H1 (cell line): ENCODE measurements at regions not wholly inside any gene's neighbourhood (a gene's known extent, or its start where the extent isn't known, plus 50 kb on each side); places are given as distances from the start of the nearest gene placed in this dataset.
A peak's percentile ranks its signal among the peaks of the same experiment; 100 is the strongest.

Experiments used
- CTCF ChIA-PET: fragments of 300-600 bp; sonication (Branson Sonifier 250); formaldehyde crosslinking; loops from one replicate; lab custom pipeline; 2021; ENCODE audit not compliant: partially characterized antibody; lab: Charles Lee
- POLR2A ChIA-PET: fragments of 300-600 bp; sonication (Branson Sonifier 250); formaldehyde crosslinking; loops from one replicate; lab custom pipeline; 2021; ENCODE audit warnings: inconsistent platforms; ENCODE audit not compliant: partially characterized antibody; lab: Charles Lee
- DNase-seq, 2 experiments: peaks; one replicate each; pipeline versions ENCODE4 v3.0.0 to v3.0.0-alpha.2; 2010 to 2022; ENCODE audit warnings: low spot score in 2 of 2, low read depth in 1 of 2, mixed read lengths in 1 of 2
- FAIRE-seq: peaks from 2 replicates; lab custom pipeline; 2011; peaks lifted over from hg19 to GRCh38; lab: Jason Lieb, UNC
- H2AFZ ChIP-seq: 2 replicates; pipeline ENCODE4 v1.8.1; 2012; ENCODE audit warnings: low read length, inconsistent platforms
- H2AK5ac ChIP-seq: 2 replicates; pipeline ENCODE4 v1.6.1; 2013; ENCODE audit warnings: low read depth, low read length
- H2BK120ac ChIP-seq: replicated peaks from 2 replicates; pipeline ENCODE3; 2013; ENCODE audit warnings: low read depth, low read length, inconsistent platforms
- H2BK12ac ChIP-seq: 2 replicates; pipeline ENCODE4 v1.6.1; 2013; ENCODE audit warnings: low read depth, low read length
- H2BK15ac ChIP-seq: 2 replicates; pipeline ENCODE4 v1.6.1; 2013; ENCODE audit warnings: low read length
- H2BK20ac ChIP-seq: 2 replicates; pipeline ENCODE4 v1.6.1; 2013; ENCODE audit warnings: low read length
- H2BK5ac ChIP-seq: 2 replicates; pipeline ENCODE4 v1.6.1; 2013; ENCODE audit warnings: low read depth, low read length
- H3K14ac ChIP-seq: 2 replicates; pipeline ENCODE4 v1.6.1; 2013; ENCODE audit warnings: inconsistent platforms; ENCODE audit not compliant: insufficient read length
- H3K18ac ChIP-seq: 2 replicates; pipeline ENCODE4 v1.6.1; 2013; ENCODE audit warnings: low read length; ENCODE audit errors: extremely low read depth
- H3K23ac ChIP-seq: 2 replicates; pipeline ENCODE4 v1.6.1; 2013; ENCODE audit warnings: inconsistent platforms; ENCODE audit not compliant: insufficient read length
- H3K23me2 ChIP-seq: 2 replicates; pipeline ENCODE4 v1.6.1; 2013; ENCODE audit warnings: low read depth, low read length
- H3K27ac ChIP-seq: 2 replicates; pipeline ENCODE4 v1.6.1; 2011; ENCODE audit warnings: low read depth, low read length, inconsistent platforms
- H3K27me3 ChIP-seq, 4 experiments: replicated peaks in 1 of 4; 1 replicate in 1 of 4; 2 replicates in 3 of 4; pipeline versions ENCODE4 v1.6.1 to v1.8.1; 2011 to 2013; ENCODE audit warnings: low read length in 3 of 4, mild to moderate bottlenecking in 3 of 4, inconsistent platforms in 2 of 4, mixed read lengths in 2 of 4, moderate library complexity in 1 of 4; ENCODE audit not compliant: control insufficient read depth in 3 of 4, insufficient read depth in 3 of 4; ENCODE audit errors: extremely low read depth in 1 of 4
- H3K36me3 ChIP-seq, 4 experiments: 2 replicates each; pipeline versions ENCODE4 v1.6.1 to v1.8.1; 2011 to 2013; ENCODE audit warnings: mild to moderate bottlenecking in 4 of 4, low read length in 3 of 4, moderate library complexity in 2 of 4, control low read depth in 1 of 4, inconsistent platforms in 1 of 4; ENCODE audit not compliant: insufficient read depth in 4 of 4, control insufficient read depth in 2 of 4
- H3K4ac ChIP-seq: replicated peaks from 2 replicates; pipeline ENCODE3; 2013; ENCODE audit warnings: low read length, low read depth, mixed read lengths, inconsistent platforms; ENCODE audit not compliant: insufficient read length
- H3K4me1 ChIP-seq, 4 experiments: replicated peaks in 1 of 4; 1 replicate in 1 of 4; 2 replicates in 3 of 4; pipeline versions ENCODE4 v1.6.1 to v1.8.1; 2011 to 2013; ENCODE audit warnings: low read length in 3 of 4, inconsistent platforms in 2 of 4, mixed read lengths in 1 of 4; ENCODE audit not compliant: insufficient read depth in 4 of 4, control insufficient read depth in 3 of 4
- H3K4me2 ChIP-seq, 2 experiments: 2 replicates each; pipeline versions ENCODE4 v1.6.1 to v1.8.1; 2011 to 2013; ENCODE audit warnings: low read depth in 2 of 2, low read length in 2 of 2, control low read depth in 1 of 2, inconsistent platforms in 1 of 2, mild to moderate bottlenecking in 1 of 2; ENCODE audit not compliant: insufficient read depth in 1 of 2
- H3K4me3 ChIP-seq, 4 experiments: fragments of 200-600, 300-600 bp in 1 of 4; sonication (generic), shearing (Covaris generic), sonication (Bioruptor Twin) in 1 of 4; 2 replicates each; pipeline versions ENCODE4 v1.5.1 to v1.8.1; 2011 to 2016; ENCODE audit warnings: low read length in 4 of 4, low read depth in 3 of 4, control low read depth in 2 of 4, inconsistent platforms in 2 of 4, mild to moderate bottlenecking in 2 of 4, mixed read lengths in 1 of 4, moderate library complexity in 1 of 4; ENCODE audit not compliant: insufficient read depth in 2 of 4; ENCODE audit errors: extremely low read depth in 1 of 4
- H3K56ac ChIP-seq: replicated peaks from 2 replicates; pipeline ENCODE3; 2013; ENCODE audit warnings: low read depth, mild to moderate bottlenecking, mixed read lengths, low read length, inconsistent platforms; ENCODE audit not compliant: insufficient read length
- H3K79me1 ChIP-seq: 2 replicates; pipeline ENCODE4 v1.6.1; 2013; ENCODE audit warnings: low read depth, low read length, control low read depth
- H3K79me2 ChIP-seq, 2 experiments: 2 replicates each; pipeline versions ENCODE4 v1.6.1 to v1.8.1; 2012 to 2013; ENCODE audit warnings: low read length in 2 of 2, mild to moderate bottlenecking in 2 of 2, inconsistent platforms in 1 of 2; ENCODE audit not compliant: insufficient read depth in 2 of 2, control insufficient read depth in 1 of 2
- H3K9ac ChIP-seq, 4 experiments: replicated peaks in 1 of 4; 1 replicate in 1 of 4; 2 replicates in 3 of 4; pipeline versions ENCODE4 v1.6.1 to v1.8.1; 2011 to 2013; ENCODE audit warnings: low read depth in 3 of 4, low read length in 3 of 4, control low read depth in 2 of 4, mild to moderate bottlenecking in 2 of 4, moderate library complexity in 2 of 4, inconsistent platforms in 1 of 4; ENCODE audit errors: extremely low read depth in 1 of 4
- H3K9me3 ChIP-seq, 2 experiments: 2 replicates each; pipeline versions ENCODE4 v1.6.1 to v1.8.1; 2012 to 2013; ENCODE audit warnings: mild to moderate bottlenecking in 2 of 2, moderate library complexity in 2 of 2, control low read depth in 1 of 2, inconsistent platforms in 1 of 2, low read depth in 1 of 2, low read length in 1 of 2, mixed read lengths in 1 of 2; ENCODE audit not compliant: insufficient read depth in 2 of 2
- H4K20me1 ChIP-seq, 2 experiments: replicated peaks in 1 of 2; 2 replicates each; pipeline versions ENCODE3 to v1.8.1; 2011 to 2013; ENCODE audit warnings: inconsistent platforms in 2 of 2, low read length in 2 of 2, mild to moderate bottlenecking in 1 of 2; ENCODE audit not compliant: insufficient read depth in 2 of 2, control insufficient read depth in 1 of 2
- H4K5ac ChIP-seq: 2 replicates; pipeline ENCODE4 v1.6.1; 2013; ENCODE audit warnings: low read length, low read depth, mixed read lengths, inconsistent platforms; ENCODE audit not compliant: insufficient read length
- H4K8ac ChIP-seq: 2 replicates; pipeline ENCODE4 v1.8.0; 2013; ENCODE audit warnings: mild to moderate bottlenecking, moderate library complexity, low read length, inconsistent platforms; ENCODE audit not compliant: insufficient read depth; ENCODE audit errors: extremely low read depth
- H4K91ac ChIP-seq: replicated peaks from 2 replicates; pipeline ENCODE3; 2013; ENCODE audit warnings: low read length, mixed read lengths, inconsistent platforms; ENCODE audit not compliant: insufficient read length
- BACH1 ChIP-seq: IDR thresholded peaks from 2 replicates; pipeline ENCODE4 v1.6.1; 2012; ENCODE audit warnings: low read length, improper control_type of control experiment
- BRCA1 ChIP-seq: IDR thresholded peaks from 2 replicates; pipeline ENCODE4 v1.6.1; 2012; ENCODE audit warnings: low read depth, low read length, improper control_type of control experiment
- CEBPB ChIP-seq: IDR thresholded peaks from 2 replicates; pipeline ENCODE4 v1.6.1; 2012; ENCODE audit warnings: low read depth, low read length
- CHD1 ChIP-seq: IDR thresholded peaks from 2 replicates; pipeline ENCODE4 v1.6.1; 2012; ENCODE audit warnings: low read depth, low read length, improper control_type of control experiment
- HDAC2 ChIP-seq, 2 experiments: fragments of 300-600 bp in 1 of 2; sonication (generic) in 1 of 2; IDR thresholded peaks; 2 replicates each; pipeline ENCODE4 v1.6.1; 2011 to 2012; ENCODE audit warnings: low read depth in 2 of 2, low read length in 2 of 2, mild to moderate bottlenecking in 2 of 2, moderate library complexity in 2 of 2, borderline replicate concordance in 1 of 2, inconsistent platforms in 1 of 2
- MAFK ChIP-seq: IDR thresholded peaks from 2 replicates; pipeline ENCODE4 v1.6.1; 2012; ENCODE audit warnings: low read depth, mild to moderate bottlenecking, improper control_type of control experiment, low read length
- MAX ChIP-seq: IDR thresholded peaks from 2 replicates; pipeline ENCODE4 v1.6.1; 2012; ENCODE audit warnings: inconsistent platforms
- RXRA ChIP-seq: IDR thresholded peaks from 2 replicates; pipeline ENCODE4 v1.6.1; 2011; ENCODE audit warnings: low read depth, mild to moderate bottlenecking, low read length, moderate library complexity; ENCODE audit not compliant: insufficient read depth
- SAP30 ChIP-seq: fragments of 300-600 bp; sonication (generic); IDR thresholded peaks from 2 replicates; pipeline ENCODE4 v1.7.1; 2012; ENCODE audit warnings: low read length, moderate library complexity, mild to moderate bottlenecking, inconsistent platforms; ENCODE audit not compliant: insufficient read depth, insufficient replicate concordance
- SIRT6 ChIP-seq: IDR thresholded peaks from one replicate; pipeline ENCODE4 v1.7.1; 2012; ENCODE audit warnings: low read length, inconsistent platforms
- SUZ12 ChIP-seq: fragments of 200-600 bp; sonication (generic); IDR thresholded peaks from 2 replicates; pipeline ENCODE4 v1.6.1; 2012; ENCODE audit warnings: mild to moderate bottlenecking, inconsistent platforms, low read length, moderate library complexity, mixed read lengths
- TAF7 ChIP-seq: optimal IDR thresholded peaks from 2 replicates; pipeline ENCODE3; 2011; ENCODE audit warnings: low read depth, mild to moderate bottlenecking, inconsistent platforms, low read length, moderate library complexity, borderline replicate concordance
- TCF12 ChIP-seq: IDR thresholded peaks from 2 replicates; pipeline ENCODE4 v1.6.1; 2011; ENCODE audit warnings: low read depth, mild to moderate bottlenecking, low read length
- YY1 ChIP-seq: IDR thresholded peaks from 2 replicates; pipeline ENCODE4 v1.6.1; 2011; ENCODE audit warnings: low read depth, mild to moderate bottlenecking, low read length
- WGBS, 2 experiments: shearing (Covaris generic) in 1 of 2; methylation state at CpG; one replicate each; pipeline versions ENCODE4 v1.1.6 to v1.1.7; 2013 to 2015; ENCODE audit warnings: low lambda C conversion rate in 2 of 2, mixed read lengths in 2 of 2, inconsistent platforms in 1 of 2, low coverage in 1 of 2, missing lambda C conversion rate in 1 of 2; ENCODE audit not compliant: insufficient replicate concordance in 2 of 2, insufficient coverage in 1 of 2, insufficient read length in 1 of 2; ENCODE audit errors: extremely low coverage in 1 of 2, missing lambda C conversion rate in 1 of 2; 5-methylcytosine and 5-hydroxymethylcytosine counted together

DNA sequence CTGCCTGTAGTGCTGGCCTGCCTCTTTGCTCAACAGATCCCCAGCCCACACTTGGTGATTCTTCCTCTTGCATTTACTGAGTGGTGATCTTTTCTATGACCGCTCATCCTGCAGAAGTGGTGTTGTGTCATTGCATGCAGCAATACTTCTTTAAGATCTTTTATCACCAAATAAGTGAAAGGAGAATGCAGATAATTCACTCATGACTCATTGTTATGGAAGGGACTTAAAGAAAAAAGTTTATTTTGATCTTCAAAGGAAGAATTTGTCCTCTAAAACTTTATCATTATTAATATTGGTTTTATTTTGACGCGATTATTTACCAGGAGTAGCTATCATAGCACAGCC is 489.1 kb upstream of the CELF2 start:
- Histone ChIP-seq H2BK15ac (no peak overlapping the region), H2BK20ac (no peak overlapping the region), H4K91ac (no peak overlapping the region), H3K4ac (no peak overlapping the region), H4K20me1 (no peaks in the 10 kb centered on the region), H2AFZ (no peak overlapping the region), H3K4me3 (no peak overlapping the region), H3K4me2 (0 out of 4 replicates have a peak overlapping the region, but pooled peaks of 1 of the 2 experiments have one; percentile 3), H2AK5ac (no peak overlapping the region), H2BK120ac (no peak overlapping the region), H3K27me3 (peaks cover 2 to 19% (median 16%) of the 10 kb centered on the region in 4 experiments; a peak in 5 of 7 replicates), H3K79me2 (no peaks in the 10 kb centered on the region), H3K14ac (no peak overlapping the region), H4K5ac (no peak overlapping the region), H3K9me3 (no peaks in the 10 kb centered on the region), H3K79me1 (no peaks in the 10 kb centered on the region), H3K9ac (no peak overlapping the region), H2BK12ac (no peak overlapping the region), H3K36me3 (no peaks in the 10 kb centered on the region), H3K56ac (no peak overlapping the region), H3K4me1 (peaks cover 0 to 7% (median 1%) of the 10 kb centered on the region in 4 experiments; a peak in 1 of 7 replicates), H3K18ac (no peak overlapping the region), H4K8ac (no peak overlapping the region), H3K23me2 (no peaks in the 10 kb centered on the region), H3K23ac (no peak overlapping the region), H3K27ac (no peak overlapping the region), H2BK5ac (no peak overlapping the region)
- POLR2A ChIA-PET = no interaction called here
- 89% methylated on average over 3 of the region's 3 CpGs; no CpG with 5 or more reads in 1 of the 2 experiments for WGBS, 2 experiments
- CTCF ChIA-PET = interaction anchor here (1.0 to 1.1 kb wide), 3 partner anchors 11 to 149 kb away, joined by 3 read pairs; no protein-coding TSS in a partner anchor
- DNase-seq (no peak), FAIRE-seq (no peak)
- no peak for TF ChIP-seq MAX
- no peak for TF ChIP-seq BACH1
- TF ChIP-seq CEBPB = no peak
- TF ChIP-seq SAP30 = no peak
- no peak for TF ChIP-seq HDAC2 (IDR thresholded peaks at IDR 0.05; ENCODE audit: borderline replicate concordance in 1 of 2, low read depth in 2 of 2, low read length in 2 of 2)
- no peak for TF ChIP-seq CHD1
- TF ChIP-seq TCF12 = no peak
- TF ChIP-seq YY1 = no peak
- TF ChIP-seq MAFK = no peak
- no peak for TF ChIP-seq SIRT6
- no peak for TF ChIP-seq RXRA
- TF ChIP-seq BRCA1 = no peak
- TF ChIP-seq TAF7 = no peak
- no peak for TF ChIP-seq SUZ12
